ENCODE measurements at regions not wholly inside any gene's neighbourhood (a gene's known extent, or its start where the extent isn't known, plus 50 kb on each side); places are given as distances from the start of the nearest gene placed in this dataset.
"Not testable (repeated sequence)": the region's sequence is repeated elsewhere in the genome, so short reads cannot be mapped to it uniquely, and the experiment has no call there.

DNA sequence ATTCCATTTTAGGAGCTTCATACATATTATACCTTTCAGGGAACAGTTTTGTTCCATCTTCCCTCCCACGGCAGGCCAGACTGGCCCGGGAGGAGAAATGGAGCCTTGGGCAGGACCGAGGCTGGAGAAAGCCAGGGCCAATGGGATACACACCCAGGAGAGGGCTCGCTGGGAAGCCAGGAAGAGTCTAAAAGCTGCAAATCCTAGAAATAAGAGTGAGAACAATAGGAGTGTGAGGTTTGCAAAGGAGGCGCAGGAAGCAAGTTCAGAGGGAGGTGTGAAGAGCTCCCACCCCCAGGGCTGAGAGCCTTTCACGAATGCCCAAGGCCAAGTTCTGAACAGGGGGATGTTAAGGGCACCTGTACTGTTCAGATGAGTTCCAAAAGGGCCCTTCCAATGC, 67.5 kb upstream of the CPSF6 start:
- in situ Hi-C loops (cut with HindIII; ENCODE audit: low pct_ligation_motif_present, low sequenced_read_pairs), result no loop called here
- Histone ChIP-seq H3K27me3 (replicated peaks) (no peaks in the 10 kb centered on the region), H3K36me3 (replicated peaks) (no peaks in the 10 kb centered on the region), H3K27ac (no peak overlapping the region), H3K4me3 (ENCODE audit: low read depth, low read length) (no peak overlapping the region)
- TF ChIP-seq, protein P1, sequence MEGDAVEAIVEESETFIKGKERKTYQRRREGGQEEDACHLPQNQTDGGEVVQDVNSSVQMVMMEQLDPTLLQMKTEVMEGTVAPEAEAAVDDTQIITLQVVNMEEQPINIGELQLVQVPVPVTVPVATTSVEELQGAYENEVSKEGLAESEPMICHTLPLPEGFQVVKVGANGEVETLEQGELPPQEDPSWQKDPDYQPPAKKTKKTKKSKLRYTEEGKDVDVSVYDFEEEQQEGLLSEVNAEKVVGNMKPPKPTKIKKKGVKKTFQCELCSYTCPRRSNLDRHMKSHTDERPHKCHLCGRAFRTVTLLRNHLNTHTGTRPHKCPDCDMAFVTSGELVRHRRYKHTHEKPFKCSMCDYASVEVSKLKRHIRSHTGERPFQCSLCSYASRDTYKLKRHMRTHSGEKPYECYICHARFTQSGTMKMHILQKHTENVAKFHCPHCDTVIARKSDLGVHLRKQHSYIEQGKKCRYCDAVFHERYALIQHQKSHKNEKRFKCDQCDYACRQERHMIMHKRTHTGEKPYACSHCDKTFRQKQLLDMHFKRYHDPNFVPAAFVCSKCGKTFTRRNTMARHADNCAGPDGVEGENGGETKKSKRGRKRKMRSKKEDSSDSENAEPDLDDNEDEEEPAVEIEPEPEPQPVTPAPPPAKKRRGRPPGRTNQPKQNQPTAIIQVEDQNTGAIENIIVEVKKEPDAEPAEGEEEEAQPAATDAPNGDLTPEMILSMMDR (IDR thresholded peaks at IDR 0.05; ENCODE audit: low read depth, low read length, missing control alignments), result no peak
- no peak for DNase-seq

DNA sequence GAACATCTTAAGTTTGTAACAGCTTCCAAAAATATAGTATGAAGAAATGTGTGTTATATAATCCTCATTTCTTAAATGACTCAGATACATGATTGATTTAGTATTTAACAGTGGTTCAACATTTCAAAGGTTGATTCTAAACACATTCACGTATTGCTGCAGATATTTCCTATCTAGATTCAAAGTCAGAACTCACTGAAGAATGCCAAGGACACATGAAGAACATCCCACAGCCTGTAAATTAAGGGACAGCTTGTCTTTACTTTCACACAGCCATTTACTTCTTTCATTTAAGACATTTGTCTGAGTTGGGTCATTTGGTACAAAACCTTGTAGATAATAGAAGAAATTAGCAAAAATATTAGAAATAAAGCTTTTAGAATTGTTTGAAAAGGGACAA, 66.9 kb upstream of the CPSF6 start:
- no peak overlapping the region for H3K27ac ChIP-seq
- no peaks in the 10 kb centered on the region for H3K27me3 ChIP-seq (replicated peaks)
- H3K4me3 ChIP-seq (ENCODE audit: low read depth, low read length), result no peak overlapping the region
- TF ChIP-seq, protein P1 (IDR thresholded peaks at IDR 0.05; ENCODE audit: low read depth, low read length, missing control alignments), result no peak
- DNase-seq, result no peak
- no peaks in the 10 kb centered on the region for H3K36me3 ChIP-seq (replicated peaks)
- in situ Hi-C loops (cut with HindIII; ENCODE audit: low pct_ligation_motif_present, low sequenced_read_pairs), result no loop called here

DNA sequence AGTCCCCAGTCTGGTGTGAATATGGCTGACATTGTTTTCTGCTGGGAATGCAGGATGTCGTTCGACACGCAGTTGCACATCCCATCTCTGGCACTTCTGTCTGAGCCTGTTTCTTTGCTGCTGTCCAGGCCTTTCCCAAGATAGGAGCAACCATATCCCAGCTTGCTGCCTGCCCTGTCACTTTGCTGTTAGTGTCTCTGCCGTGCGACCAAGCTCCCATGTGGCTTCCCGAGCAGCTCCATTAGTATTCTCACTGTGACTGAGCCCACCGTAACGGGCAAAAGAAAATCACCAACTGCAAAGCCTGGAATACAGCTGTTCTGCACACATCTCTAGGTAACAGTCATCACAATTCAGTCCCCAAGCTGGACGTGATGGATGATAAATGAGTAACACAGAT, 66.0 kb upstream of the CPSF6 start:
- TF ChIP-seq, protein P1 (IDR thresholded peaks at IDR 0.05; ENCODE audit: low read depth, low read length, missing control alignments), result no peak
- DNase-seq, result no peak
- Histone ChIP-seq H3K4me3 (ENCODE audit: low read depth, low read length) (no peak overlapping the region), H3K36me3 (replicated peaks) (no peaks in the 10 kb centered on the region), H3K27me3 (replicated peaks) (no peaks in the 10 kb centered on the region), H3K27ac (no peak overlapping the region)
- in situ Hi-C loops (cut with HindIII; ENCODE audit: low pct_ligation_motif_present, low sequenced_read_pairs), result no loop called here

DNA sequence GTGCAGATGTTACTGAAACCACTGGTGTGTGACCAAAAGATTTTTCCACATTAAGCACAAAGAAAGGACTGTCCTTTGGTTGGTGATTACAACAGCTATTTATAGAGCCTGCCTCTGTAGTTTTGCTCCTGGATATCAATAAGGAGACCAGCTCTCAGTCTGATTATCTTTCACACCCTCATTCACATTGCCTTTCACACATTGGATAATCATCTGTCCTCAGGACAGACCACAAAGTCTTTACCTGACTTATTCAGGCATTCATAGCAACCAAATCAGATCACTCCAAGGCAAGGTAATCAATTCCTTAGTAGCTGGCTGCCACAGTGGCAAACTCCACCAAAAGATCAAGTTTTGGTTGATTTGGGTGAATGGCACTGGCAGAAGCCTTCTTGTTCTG, 59.6 kb upstream of the CPSF6 start:
- H3K4me3 ChIP-seq (ENCODE audit: low read depth, low read length), result no peak overlapping the region
- no peak for DNase-seq
- no peaks in the 10 kb centered on the region for H3K27me3 ChIP-seq (replicated peaks)
- no peaks in the 10 kb centered on the region for H3K36me3 ChIP-seq (replicated peaks)
- in situ Hi-C loops (cut with HindIII; ENCODE audit: low pct_ligation_motif_present, low sequenced_read_pairs), result no loop called here
- TF ChIP-seq, protein P1 (IDR thresholded peaks at IDR 0.05; ENCODE audit: low read depth, low read length, missing control alignments), result no peak
- no peak overlapping the region for H3K27ac ChIP-seq

DNA sequence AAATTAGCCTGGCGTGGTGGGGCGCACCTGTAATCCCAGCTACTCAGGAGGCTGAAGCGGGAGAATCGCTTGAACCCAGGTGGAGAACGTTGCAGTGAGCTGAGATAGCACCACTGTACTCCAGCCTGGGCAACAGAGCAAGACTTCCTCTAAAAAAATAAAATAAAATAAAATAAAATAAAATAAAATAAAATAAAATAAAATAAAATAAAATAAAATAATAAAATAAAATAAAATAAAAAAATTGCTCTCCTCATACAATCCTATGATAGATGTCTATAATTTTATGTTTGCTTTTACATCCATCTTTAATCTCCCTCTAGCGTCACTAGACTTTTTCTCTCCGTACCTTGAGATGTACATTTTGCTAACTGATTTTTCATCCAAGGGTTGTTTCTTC, 51.8 kb upstream of the CPSF6 start:
- H3K27me3 ChIP-seq (replicated peaks); H3K36me3 ChIP-seq (replicated peaks); in situ Hi-C loops (cut with HindIII; ENCODE audit: low pct_ligation_motif_present, low sequenced_read_pairs); DNase-seq; H3K27ac ChIP-seq; H3K4me3 ChIP-seq (ENCODE audit: low read depth, low read length): not testable (repeated sequence)

DNA sequence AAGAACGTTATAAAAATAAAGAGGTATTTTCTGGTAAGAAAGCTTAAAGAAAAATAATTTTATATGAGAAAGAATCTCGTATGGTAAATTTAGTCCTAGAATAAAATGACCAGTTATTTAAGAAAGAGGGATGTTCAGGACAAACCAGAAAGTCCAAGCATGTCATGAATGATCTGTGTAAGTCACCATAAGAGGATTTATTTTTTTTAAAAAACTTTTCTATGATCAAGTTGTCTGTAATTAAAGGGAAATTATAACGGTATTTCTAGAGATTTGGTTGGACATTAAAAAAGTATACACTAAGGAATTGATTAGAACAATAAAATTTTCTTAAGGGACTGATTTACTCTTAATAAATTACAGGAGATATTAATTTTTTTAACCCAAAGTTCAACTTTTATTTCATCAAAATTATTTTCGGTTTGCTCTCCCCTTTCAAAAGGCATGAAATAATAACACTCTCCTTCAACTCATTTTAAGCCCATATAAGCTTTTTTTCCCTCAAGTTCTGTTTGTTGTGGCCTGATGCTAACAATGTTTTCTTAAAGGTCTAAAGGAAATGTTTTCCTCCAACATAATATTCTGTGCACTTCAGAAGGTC, 49.9 kb upstream of the CPSF6 start:
- no peak for DNase-seq
- no peaks in the 10 kb centered on the region for H3K36me3 ChIP-seq (replicated peaks)
- H3K4me3 ChIP-seq (ENCODE audit: low read depth, low read length), result no peak overlapping the region
- in situ Hi-C loops (cut with HindIII; ENCODE audit: low pct_ligation_motif_present, low sequenced_read_pairs), result no loop called here
- no peak overlapping the region for H3K27ac ChIP-seq
- TF ChIP-seq, protein P1 (IDR thresholded peaks at IDR 0.05; ENCODE audit: low read depth, low read length, missing control alignments), result no peak
- H3K27me3 ChIP-seq (replicated peaks), result no peaks in the 10 kb centered on the region

All from brain microvascular endothelial cell (primary cell).